ENCODE measurements at regions not wholly inside any gene's neighbourhood (a gene's known extent, or its start where the extent isn't known, plus 50 kb on each side); places are given as distances from the start of the nearest gene placed in this dataset.

GRCh38 chr12:107447336-107447735 is 238.3 kb upstream of the PWP1 start:
- TF ChIP-seq POLR2AphosphoS5 (IDR thresholded peaks at IDR 0.05; ENCODE audit: low read depth, low read length), result no peak
- no peak for TF ChIP-seq TAF1 (IDR thresholded peaks at IDR 0.05; ENCODE audit: borderline replicate concordance, insufficient read depth, low read length)
- TF ChIP-seq SIN3A (IDR thresholded peaks at IDR 0.05; ENCODE audit: borderline replicate concordance, insufficient read depth, low read length), result no peak
